AG10803 (cell line): ENCODE measurements at regions not wholly inside any gene's neighbourhood (a gene's known extent, or its start where the extent isn't known, plus 50 kb on each side); places are given as distances from the start of the nearest gene placed in this dataset.
"Not testable (repeated sequence)": the region's sequence is repeated elsewhere in the genome, so short reads cannot be mapped to it uniquely, and the experiment has no call there.

ENCODE experiments used
- DNase-seq: peaks from one replicate; pipeline ENCODE4 v3.0.0; 2010; ENCODE audit warnings: low read depth
- H3K4me3 ChIP-seq: 2 replicates; pipeline ENCODE4 v1.5.1; 2011; ENCODE audit warnings: mild to moderate bottlenecking, low read length, control low read depth
- CTCF ChIP-seq: conservative IDR thresholded peaks from 2 replicates; pipeline ENCODE4 v1.5.1; 2011; ENCODE audit warnings: mild to moderate bottlenecking, low read length, control low read depth, inconsistent platforms

GRCh38 chr5:67774267-67774552 lies 441.3 kb upstream of the PIK3R1 start:
- peak; percentile 58 for DNase-seq
- no peak for TF ChIP-seq CTCF
- H3K4me3 ChIP-seq = no peak overlapping the region

GRCh38 chr5:67773411-67774266 lies 441.9 kb upstream of the PIK3R1 start:
- H3K4me3 ChIP-seq = no peak overlapping the region
- TF ChIP-seq CTCF = no peak
- peak; percentile 30 for DNase-seq

- TF ChIP-seq CTCF = no peak
- DNase-seq = no peak
- H3K4me3 ChIP-seq = no peak overlapping the region
Observed at GRCh38 chr5:67771791-67772190, 443.8 kb upstream of the PIK3R1 start.

GRCh38 chr5:67771221-67771620 lies 444.3 kb upstream of the PIK3R1 start:
- H3K4me3 ChIP-seq = no peak overlapping the region

GRCh38 chr5:67770431-67771025 lies 445.0 kb upstream of the PIK3R1 start:
- DNase-seq = peak; percentile 6
- H3K4me3 ChIP-seq = no peak overlapping the region
- TF ChIP-seq CTCF = no peak

More at GRCh38 chr5:67771221-67771620, 444.3 kb upstream of the PIK3R1 start:
- no peak for TF ChIP-seq CTCF
- no peak for DNase-seq

- no peak for TF ChIP-seq CTCF
- no peak for DNase-seq
- H3K4me3 ChIP-seq = no peak overlapping the region
Observed at GRCh38 chr5:67765697-67766096, 449.9 kb upstream of the PIK3R1 start.

GRCh38 chr5:67757771-67758170 lies 457.8 kb upstream of the PIK3R1 start:
- not testable (repeated sequence) for DNase-seq

More at GRCh38 chr5:67757771-67758170, 457.8 kb upstream of the PIK3R1 start:
- not testable (repeated sequence) for H3K4me3 ChIP-seq
